ENCODE measurements at regions not wholly inside any gene's neighbourhood (a gene's known extent, or its start where the extent isn't known, plus 50 kb on each side); places are given as distances from the start of the nearest gene placed in this dataset.

DNA sequence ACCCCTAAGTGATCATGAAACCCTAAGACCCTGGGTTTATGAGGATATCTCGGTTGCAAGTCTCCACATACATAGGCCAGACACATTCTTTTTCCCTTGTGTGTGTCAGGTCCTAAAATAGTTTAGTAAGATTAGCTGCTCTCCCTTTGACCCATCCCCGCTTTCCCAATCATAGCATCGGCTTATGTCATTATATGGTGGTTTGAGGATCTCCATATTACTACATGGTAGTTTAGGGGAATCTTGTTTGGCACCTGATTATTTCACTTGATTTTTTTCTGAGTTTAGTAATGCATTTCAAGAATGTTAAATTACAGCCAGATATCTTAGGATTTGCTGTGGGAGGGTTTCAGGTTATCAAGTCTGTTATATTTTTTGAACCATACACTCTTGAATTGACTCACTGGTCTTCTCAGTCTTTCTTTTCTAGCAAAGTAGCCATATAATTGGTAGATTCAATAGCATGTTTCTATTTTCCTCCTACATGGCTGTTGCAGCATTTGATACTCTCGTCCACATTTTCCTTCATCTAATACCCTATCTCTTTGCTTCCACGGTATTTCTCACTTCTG is 68.3 kb upstream of the TRHDE start:
- H3K9ac ChIP-seq (ENCODE audit: low read length in 3 of 3) = no peak overlapping the region
- no peaks in the 10 kb centered on the region for H3K27me3 ChIP-seq (ENCODE audit: control insufficient read depth, insufficient read depth, low read length)
- H3K9me3 ChIP-seq (ENCODE audit: control insufficient read depth in 2 of 3, insufficient read depth in 1 of 3, low read length in 3 of 3) = no peaks in the 10 kb centered on the region
- FAIRE-seq (no peak), DNase-seq (no peak)
- intact Hi-C loops (cut with DNase I) = no loop called here
- no peak for TF ChIP-seq CTCF (IDR thresholded peaks at IDR 0.05; ENCODE audit: borderline replicate concordance, extremely low read depth, insufficient read depth)
- no peak overlapping the region for H3K4me3 ChIP-seq (ENCODE audit: low read length in 3 of 3)
- H3K36me3 ChIP-seq (ENCODE audit: control insufficient read depth in 2 of 3, insufficient read depth in 3 of 3, low read length in 3 of 3) = no peaks in the 10 kb centered on the region
- H3K4me1 ChIP-seq (ENCODE audit: control insufficient read depth in 2 of 3, insufficient read depth in 2 of 3, low read depth in 1 of 3, low read length in 3 of 3) = no peaks in the 10 kb centered on the region
- H3K27ac ChIP-seq (ENCODE audit: low read depth in 2 of 2, low read length in 2 of 2) = no peak overlapping the region

- Histone ChIP-seq H3K27ac (ENCODE audit: low read depth in 2 of 2, low read length in 2 of 2) (no peak overlapping the region), H3K27me3 (ENCODE audit: control insufficient read depth, insufficient read depth, low read length) (no peaks in the 10 kb centered on the region), H3K4me1 (ENCODE audit: control insufficient read depth in 2 of 3, insufficient read depth in 2 of 3, low read depth in 1 of 3, low read length in 3 of 3) (no peaks in the 10 kb centered on the region), H3K4me3 (ENCODE audit: low read length in 3 of 3) (no peak overlapping the region), H3K36me3 (ENCODE audit: control insufficient read depth in 2 of 3, insufficient read depth in 3 of 3, low read length in 3 of 3) (no peaks in the 10 kb centered on the region), H3K9me3 (ENCODE audit: control insufficient read depth in 2 of 3, insufficient read depth in 1 of 3, low read length in 3 of 3) (no peaks in the 10 kb centered on the region), H3K9ac (ENCODE audit: low read length in 3 of 3) (no peak overlapping the region)
- peak in 2 of 5 donors; percentile 27 to 47 for DNase-seq
- FAIRE-seq = no peak
- intact Hi-C loops (cut with DNase I) = no loop called here
- no peak for TF ChIP-seq CTCF (IDR thresholded peaks at IDR 0.05; ENCODE audit: borderline replicate concordance, extremely low read depth, insufficient read depth)
Measured at GRCh38 chr12:72207079-72207478, 65.1 kb upstream of the TRHDE start.

DNA sequence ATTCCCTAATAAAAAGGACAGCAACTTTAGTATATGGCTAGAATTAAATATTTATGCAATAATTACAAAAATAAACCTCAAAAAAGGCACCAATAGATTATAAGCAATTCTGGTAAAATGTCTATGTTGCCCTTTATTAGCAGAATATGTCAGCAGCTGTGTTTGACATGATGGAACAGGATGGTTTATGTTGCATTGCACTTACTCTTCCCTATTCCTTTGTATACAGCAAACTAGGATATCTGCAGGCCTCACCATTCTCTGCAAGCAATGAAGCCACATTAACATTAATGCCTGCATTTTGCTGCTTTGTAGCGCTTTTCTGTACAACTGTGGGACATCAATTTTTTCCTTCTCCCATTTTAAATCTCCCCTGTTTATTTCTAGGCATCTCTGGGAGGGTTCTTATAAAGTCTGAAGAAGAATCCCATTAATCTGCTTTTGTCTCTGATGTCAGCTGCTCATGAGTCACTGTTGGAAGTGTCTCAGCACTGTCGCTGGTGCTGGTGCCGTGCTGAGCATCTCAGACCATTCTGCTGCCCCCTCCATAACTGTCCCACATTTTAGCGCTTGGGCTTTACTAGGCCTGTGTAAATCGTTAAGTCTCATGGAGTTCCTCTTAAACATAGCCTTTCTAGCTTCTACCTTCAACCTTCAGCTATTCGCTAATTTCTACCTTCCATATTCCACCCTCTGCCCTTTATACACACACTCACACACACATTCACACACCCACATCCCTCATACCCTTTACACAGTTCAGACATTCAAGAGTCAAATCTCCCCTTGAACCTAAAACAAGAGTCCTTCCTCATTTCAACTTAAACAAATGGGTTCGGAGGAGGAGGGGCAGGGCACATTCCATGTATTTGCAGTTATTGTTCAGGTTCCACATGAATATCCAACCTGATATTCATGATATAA is 64.4 kb upstream of the TRHDE start:
- Histone ChIP-seq H3K27ac (ENCODE audit: low read depth in 2 of 2, low read length in 2 of 2) (no peak overlapping the region), H3K4me1 (ENCODE audit: control insufficient read depth in 2 of 3, insufficient read depth in 2 of 3, low read depth in 1 of 3, low read length in 3 of 3) (no peaks in the 10 kb centered on the region), H3K4me3 (ENCODE audit: low read length in 3 of 3) (no peak overlapping the region), H3K9ac (ENCODE audit: low read length in 3 of 3) (no peak overlapping the region), H3K27me3 (ENCODE audit: control insufficient read depth, insufficient read depth, low read length) (no peaks in the 10 kb centered on the region), H3K9me3 (ENCODE audit: control insufficient read depth in 2 of 3, insufficient read depth in 1 of 3, low read length in 3 of 3) (no peaks in the 10 kb centered on the region), H3K36me3 (ENCODE audit: control insufficient read depth in 2 of 3, insufficient read depth in 3 of 3, low read length in 3 of 3) (no peaks in the 10 kb centered on the region)
- no peak for FAIRE-seq
- TF ChIP-seq CTCF (IDR thresholded peaks at IDR 0.05; ENCODE audit: borderline replicate concordance, extremely low read depth, insufficient read depth) = no peak
- DNase-seq = no peak
- intact Hi-C loops (cut with DNase I) = no loop called here
